GM18519 (cell line): ENCODE measurements at regions not wholly inside any gene's neighbourhood (a gene's known extent, or its start where the extent isn't known, plus 50 kb on each side); places are given as distances from the start of the nearest gene placed in this dataset.

Source experiments
- ATAC-seq: cut with Tn5 transposase; IDR thresholded peaks from one replicate; pipeline ENCODE4 v1.9.1; 2021; ENCODE audit warnings: mild to moderate bottlenecking, moderate library complexity; ENCODE audit not compliant: unreplicated experiment, low FRiP score

DNA sequence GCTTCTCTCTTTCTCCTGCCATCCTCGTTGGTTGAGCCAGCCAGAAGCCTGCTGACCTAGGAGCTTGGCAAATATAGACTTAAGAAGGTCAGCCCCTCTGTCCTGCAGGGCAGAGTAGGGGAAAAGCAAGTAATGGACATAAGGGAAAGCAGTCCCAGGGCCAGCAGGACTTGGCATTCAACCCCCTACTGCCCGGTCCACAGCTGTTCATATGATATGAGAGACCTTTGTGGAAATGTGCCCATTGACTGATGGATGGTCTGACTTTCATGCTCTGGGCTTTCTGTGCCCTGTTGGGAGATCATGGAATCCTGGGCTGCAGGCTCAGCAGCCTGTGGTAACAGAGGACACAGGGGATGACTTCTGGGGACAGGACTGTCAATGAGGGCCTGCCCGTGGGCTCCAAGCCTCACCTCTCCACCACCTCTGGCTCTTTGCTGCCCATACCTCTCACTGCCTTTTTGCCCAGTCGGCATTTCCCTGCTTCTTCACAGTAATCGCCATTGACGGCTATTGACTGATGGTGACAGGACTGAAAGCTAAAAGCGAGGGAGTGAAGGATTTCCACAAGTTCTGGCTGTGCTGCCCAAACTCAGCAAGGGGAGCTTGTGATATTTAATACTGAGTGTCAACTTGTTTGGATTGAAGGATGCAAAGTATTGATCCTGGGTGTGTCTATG, 60.0 kb upstream of the NMNAT3 start:
- ATAC-seq = no peak

- no peak for ATAC-seq
These were observed 57.4 kb upstream of the NMNAT3 start for GRCh38 chr3:139735191-139735590.

DNA sequence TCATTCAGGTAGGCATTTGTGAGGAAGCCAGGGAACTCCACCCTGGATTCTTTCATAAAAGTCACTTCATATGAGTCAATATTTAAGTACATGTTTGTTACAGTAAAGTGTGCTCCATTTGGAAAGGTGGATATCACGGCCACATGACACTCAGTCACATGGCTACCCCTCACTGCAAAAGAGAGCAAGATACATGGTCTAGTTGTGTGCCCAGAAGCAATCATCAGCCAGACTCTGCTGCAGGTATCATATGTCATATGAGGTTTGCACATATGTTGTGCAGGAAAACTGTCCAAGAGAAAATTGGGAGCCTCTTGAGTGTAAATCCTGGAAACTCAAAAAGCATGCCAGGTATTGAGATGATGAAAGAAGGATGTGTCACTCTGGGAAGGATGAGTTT, 55.0 kb upstream of the NMNAT3 start:
- no peak for ATAC-seq

GRCh38 chr3:139729300-139729699, 51.5 kb upstream of the NMNAT3 start:
- ATAC-seq = no peak

- ATAC-seq = no peak
These were observed 50.6 kb upstream of the NMNAT3 start for GRCh38 chr3:139728414-139728813.
